Esophagus squamous epithelium (tissue), 5 donors: ENCODE measurements at regions not wholly inside any gene's neighbourhood (a gene's known extent, or its start where the extent isn't known, plus 50 kb on each side); places are given as distances from the start of the nearest gene placed in this dataset.

Experiments
- DNase-seq: peaks from one replicate; lab custom pipeline; 2025; lab: John Stamatoyannopoulos, UW
- H3K27ac ChIP-seq, 4 donors: fragments of 200-600 bp; sonication (generic); one replicate each; pipeline ENCODE4 v1.5.1; 2016 to 2019; ENCODE audit warnings: mild to moderate bottlenecking in 1 of 4
- H3K27me3 ChIP-seq, 4 donors: fragments of 200-600 bp; sonication (generic); 1 replicate in 3 of 4; 2 replicates in 1 of 4; pipeline versions ENCODE4 v1.5.1 to v1.6.0; 2017 to 2021; ENCODE audit warnings: antibody characterized with exemption in 1 of 4
- H3K36me3 ChIP-seq, 3 donors: fragments of 200-600 bp; sonication (generic); one replicate each; pipeline ENCODE4 v1.5.1; 2016 to 2019
- H3K4me1 ChIP-seq, 3 donors: fragments of 200-600 bp; sonication (generic); one replicate each; pipeline ENCODE4 v1.5.1; 2017 to 2019
- H3K4me3 ChIP-seq, 4 donors: fragments of 200-600 bp; sonication (generic); 1 replicate in 3 of 4; 2 replicates in 1 of 4; pipeline ENCODE4 v1.5.1; 2016 to 2019; ENCODE audit warnings: mild to moderate bottlenecking in 2 of 4, moderate library complexity in 1 of 4
- H3K9me3 ChIP-seq, 3 donors: fragments of 200-600 bp; sonication (generic); one replicate each; pipeline ENCODE4 v1.5.1; 2016 to 2019
- POLR2A ChIP-seq, 4 donors: fragments of 450-650 bp; IDR thresholded peaks; one replicate each; pipeline ENCODE4 v1.6.1; 2017; ENCODE audit warnings: antibody characterized with exemption in 4 of 4, mild to moderate bottlenecking in 4 of 4, moderate library complexity in 3 of 4
- WGBS, 2 donors: methylation state at CpG; one replicate each; pipeline ENCODE4 v1.1.5; 2018; 5-methylcytosine and 5-hydroxymethylcytosine counted together
- intact Hi-C: fragments of 100-400 bp; cut with DNase I; formaldehyde crosslinking; loops from one replicate; pipeline ENCODE4 v1.15.0; 2022
- TF ChIP-seq, protein P1 (sequence below), 6 experiments: fragments of 450-650 bp in 4 of 6; fragments of 200-600 bp in 2 of 6; sonication (generic) in 2 of 6; IDR thresholded peaks; one replicate each; pipeline ENCODE4 v1.5.1; 2016 to 2019; ENCODE audit warnings: antibody characterized with exemption in 6 of 6, mild to moderate bottlenecking in 4 of 6, moderate library complexity in 4 of 6
- donor health status: DM: yes; HTN: yes; CAD: no.

- Histone ChIP-seq H3K36me3 (no peaks in the 10 kb centered on the region), H3K4me1 (no peaks in the 10 kb centered on the region), H3K4me3 (no peak overlapping the region), H3K9me3 (no peaks in the 10 kb centered on the region), H3K27me3 (no peaks in the 10 kb centered on the region), H3K27ac (no peak overlapping the region)
- 66 to 100% methylated on average over 3 of the region's 3 CpGs for WGBS, 2 donors
- TF ChIP-seq POLR2A (IDR thresholded peaks at IDR 0.05): no peak
- TF ChIP-seq, protein P1, sequence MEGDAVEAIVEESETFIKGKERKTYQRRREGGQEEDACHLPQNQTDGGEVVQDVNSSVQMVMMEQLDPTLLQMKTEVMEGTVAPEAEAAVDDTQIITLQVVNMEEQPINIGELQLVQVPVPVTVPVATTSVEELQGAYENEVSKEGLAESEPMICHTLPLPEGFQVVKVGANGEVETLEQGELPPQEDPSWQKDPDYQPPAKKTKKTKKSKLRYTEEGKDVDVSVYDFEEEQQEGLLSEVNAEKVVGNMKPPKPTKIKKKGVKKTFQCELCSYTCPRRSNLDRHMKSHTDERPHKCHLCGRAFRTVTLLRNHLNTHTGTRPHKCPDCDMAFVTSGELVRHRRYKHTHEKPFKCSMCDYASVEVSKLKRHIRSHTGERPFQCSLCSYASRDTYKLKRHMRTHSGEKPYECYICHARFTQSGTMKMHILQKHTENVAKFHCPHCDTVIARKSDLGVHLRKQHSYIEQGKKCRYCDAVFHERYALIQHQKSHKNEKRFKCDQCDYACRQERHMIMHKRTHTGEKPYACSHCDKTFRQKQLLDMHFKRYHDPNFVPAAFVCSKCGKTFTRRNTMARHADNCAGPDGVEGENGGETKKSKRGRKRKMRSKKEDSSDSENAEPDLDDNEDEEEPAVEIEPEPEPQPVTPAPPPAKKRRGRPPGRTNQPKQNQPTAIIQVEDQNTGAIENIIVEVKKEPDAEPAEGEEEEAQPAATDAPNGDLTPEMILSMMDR (IDR thresholded peaks at IDR 0.05): no peak
- no peak for DNase-seq
- intact Hi-C loops: no loop called here
Measured at GRCh38 chrX:45598861-45599260, 398.2 kb upstream of the DIPK2B start.

- no peaks in the 10 kb centered on the region for H3K9me3 ChIP-seq
- intact Hi-C loops: no loop called here
- no peaks in the 10 kb centered on the region for H3K36me3 ChIP-seq
- H3K27ac ChIP-seq: no peak overlapping the region
- H3K27me3 ChIP-seq: no peaks in the 10 kb centered on the region
- 52 to 59% methylated on average over 2 of the region's 2 CpGs for WGBS, 2 donors
- no peak for DNase-seq
- TF ChIP-seq, protein P1 (IDR thresholded peaks at IDR 0.05): no peak
- TF ChIP-seq POLR2A (IDR thresholded peaks at IDR 0.05): no peak
- no peak overlapping the region for H3K4me3 ChIP-seq
- H3K4me1 ChIP-seq: no peaks in the 10 kb centered on the region
Measured at GRCh38 chrX:45596188-45596808, 395.6 kb upstream of the DIPK2B start.

- Histone ChIP-seq H3K4me1 (no peaks in the 10 kb centered on the region), H3K36me3 (no peaks in the 10 kb centered on the region), H3K9me3 (no peaks in the 10 kb centered on the region), H3K27me3 (no peaks in the 10 kb centered on the region), H3K4me3 (no peak overlapping the region), H3K27ac (no peak overlapping the region)
- intact Hi-C loops: no loop called here
- TF ChIP-seq, protein P1 (IDR thresholded peaks at IDR 0.05): no peak
- no peak for TF ChIP-seq POLR2A (IDR thresholded peaks at IDR 0.05)
- no peak for DNase-seq
- no CpG with 5 or more reads among the region's 3 CpGs for WGBS, 2 donors
Measured at GRCh38 chrX:45592101-45592500, 391.4 kb upstream of the DIPK2B start.

- Histone ChIP-seq H3K4me1 (no peaks in the 10 kb centered on the region), H3K27me3 (no peaks in the 10 kb centered on the region), H3K9me3 (no peaks in the 10 kb centered on the region), H3K27ac (no peak overlapping the region), H3K36me3 (no peaks in the 10 kb centered on the region), H3K4me3 (no peak overlapping the region)
- no CpG with 5 or more reads among the region's 2 CpGs for WGBS, 2 donors
- TF ChIP-seq, protein P1 (IDR thresholded peaks at IDR 0.05): no peak
- no peak for TF ChIP-seq POLR2A (IDR thresholded peaks at IDR 0.05)
- intact Hi-C loops: no loop called here
- DNase-seq: no peak
Measured at GRCh38 chrX:45591650-45592049, 391.0 kb upstream of the DIPK2B start.

- 33 to 38% methylated on average over 2 of the region's 2 CpGs for WGBS, 2 donors
- no peak for TF ChIP-seq POLR2A (IDR thresholded peaks at IDR 0.05)
- TF ChIP-seq, protein P1 (IDR thresholded peaks at IDR 0.05): no peak
- Histone ChIP-seq H3K9me3 (peaks cover 0 to 7% (median 0%) of the 10 kb centered on the region in 3 donors), H3K4me3 (no peak overlapping the region), H3K27ac (no peak overlapping the region), H3K27me3 (peaks cover 0 to 3% (median 0%) of the 10 kb centered on the region in 4 donors), H3K4me1 (no peaks in the 10 kb centered on the region), H3K36me3 (no peaks in the 10 kb centered on the region)
- intact Hi-C loops: no loop called here
- no peak for DNase-seq
Measured at GRCh38 chrX:45584717-45585116, 384.0 kb upstream of the DIPK2B start.
